Vagina (tissue), 2 donors: ENCODE measurements at regions not wholly inside any gene's neighbourhood (a gene's known extent, or its start where the extent isn't known, plus 50 kb on each side); places are given as distances from the start of the nearest gene placed in this dataset.

Source experiments
- CTCF ChIP-seq, 3 experiments: fragments of 450-650 bp in 2 of 3; fragments of 200-600 bp in 1 of 3; sonication (generic) in 1 of 3; IDR thresholded peaks; one replicate each; pipeline ENCODE4 v1.5.1; 2017 to 2019; ENCODE audit warnings: antibody characterized with exemption in 3 of 3, mild to moderate bottlenecking in 2 of 3, moderate library complexity in 2 of 3
- POLR2A ChIP-seq, 2 donors: fragments of 450-650 bp; IDR thresholded peaks; one replicate each; pipeline ENCODE4 v1.6.1; 2017; ENCODE audit warnings: antibody characterized with exemption in 2 of 2, mild to moderate bottlenecking in 2 of 2, moderate library complexity in 2 of 2
- POLR2AphosphoS5 ChIP-seq, 2 donors: sonication (generic); formaldehyde crosslinking; IDR thresholded peaks; one replicate each; pipeline ENCODE4 v1.9.0; 2017; ENCODE audit warnings: antibody characterized with exemption in 2 of 2, mild to moderate bottlenecking in 2 of 2, low read depth in 1 of 2; ENCODE audit not compliant: insufficient read depth in 1 of 2

GRCh38 chr3:65291448-65292125 lies 603.8 kb upstream of the ADAMTS9 start:
- TF ChIP-seq CTCF (IDR thresholded peaks at IDR 0.05) (no peak), POLR2A (IDR thresholded peaks at IDR 0.05) (no peak), POLR2AphosphoS5 (IDR thresholded peaks at IDR 0.05; ENCODE audit: insufficient read depth in 1 of 2, low read depth in 1 of 2) (no peak)
